VCaP (cell line): ENCODE measurements at regions not wholly inside any gene's neighbourhood (a gene's known extent, or its start where the extent isn't known, plus 50 kb on each side); places are given as distances from the start of the nearest gene placed in this dataset.
"Not testable (repeated sequence)": the region's sequence is repeated elsewhere in the genome, so short reads cannot be mapped to it uniquely, and the experiment has no call there.

ENCODE experiments used
- H3K27ac ChIP-seq: fragments of 450-650 bp; 2 replicates; pipeline ENCODE4 v1.5.1; 2017

GRCh38 chr2:87559735-87560134, 188.2 kb upstream of the PLGLB2 start:
- not testable (repeated sequence) for H3K27ac ChIP-seq

- not testable (repeated sequence) for H3K27ac ChIP-seq
Observed at GRCh38 chr2:87565116-87565515, 182.8 kb upstream of the PLGLB2 start.

- not testable (repeated sequence) for H3K27ac ChIP-seq
Observed at GRCh38 chr2:87566531-87566930, 181.4 kb upstream of the PLGLB2 start.

- H3K27ac ChIP-seq, result not testable (repeated sequence)
Observed at GRCh38 chr2:87567093-87567492, 180.8 kb upstream of the PLGLB2 start.

GRCh38 chr2:87567912-87568311, 180.0 kb upstream of the PLGLB2 start:
- not testable (repeated sequence) for H3K27ac ChIP-seq

GRCh38 chr2:87568554-87569278, 179.2 kb upstream of the PLGLB2 start:
- H3K27ac ChIP-seq, result not testable (repeated sequence)

- H3K27ac ChIP-seq, result not testable (repeated sequence)
Observed at GRCh38 chr2:87569689-87570397, 178.0 kb upstream of the PLGLB2 start.

GRCh38 chr2:87571889-87572465, 175.9 kb upstream of the PLGLB2 start:
- not testable (repeated sequence) for H3K27ac ChIP-seq

GRCh38 chr2:87572906-87573305, 175.0 kb upstream of the PLGLB2 start:
- H3K27ac ChIP-seq, result not testable (repeated sequence)

- not testable (repeated sequence) for H3K27ac ChIP-seq
Observed at GRCh38 chr2:87573386-87574192, 174.3 kb upstream of the PLGLB2 start.

GRCh38 chr2:87574193-87575119, 173.4 kb upstream of the PLGLB2 start:
- H3K27ac ChIP-seq, result not testable (repeated sequence)

- not testable (repeated sequence) for H3K27ac ChIP-seq
Observed at GRCh38 chr2:87575138-87575537, 172.7 kb upstream of the PLGLB2 start.

GRCh38 chr2:87577358-87577757, 170.5 kb upstream of the PLGLB2 start:
- H3K27ac ChIP-seq, result not testable (repeated sequence)

GRCh38 chr2:87582152-87582551, 165.7 kb upstream of the PLGLB2 start:
- not testable (repeated sequence) for H3K27ac ChIP-seq

GRCh38 chr2:87582579-87582978, 165.3 kb upstream of the PLGLB2 start:
- H3K27ac ChIP-seq, result not testable (repeated sequence)

- not testable (repeated sequence) for H3K27ac ChIP-seq
Observed at GRCh38 chr2:87583370-87583769, 164.5 kb upstream of the PLGLB2 start.

- not testable (repeated sequence) for H3K27ac ChIP-seq
Observed at GRCh38 chr2:87583803-87584202, 164.1 kb upstream of the PLGLB2 start.

GRCh38 chr2:87584268-87584906, 163.5 kb upstream of the PLGLB2 start:
- not testable (repeated sequence) for H3K27ac ChIP-seq

- H3K27ac ChIP-seq, result not testable (repeated sequence)
Observed at GRCh38 chr2:87587934-87588333, 160.0 kb upstream of the PLGLB2 start.

- not testable (repeated sequence) for H3K27ac ChIP-seq
Observed at GRCh38 chr2:87592974-87593373, 154.9 kb upstream of the PLGLB2 start.
